Caco-2 (cell line): ENCODE measurements at regions not wholly inside any gene's neighbourhood (a gene's known extent, or its start where the extent isn't known, plus 50 kb on each side); places are given as distances from the start of the nearest gene placed in this dataset.

Source experiments
- BruUV-seq: library from RNA; stranded (reverse); fragments of 400-500 nt; replicated peaks from 2 replicates; lab custom pipeline; 2021; lab: Mats Ljungman, UMichigan
- CTCF ChIA-PET: fragments of 300-600 bp; sonication (Branson Sonifier 250); formaldehyde crosslinking; loops from one replicate; lab custom pipeline; 2022; ENCODE audit warnings: antibody characterized with exemption; lab: Charles Lee
- POLR2A ChIA-PET: fragments of 300-600 bp; sonication (Branson Sonifier 250); formaldehyde crosslinking; loops from one replicate; lab custom pipeline; 2022; ENCODE audit warnings: antibody characterized with exemption; lab: Charles Lee
- DNase-seq, 2 experiments: peaks; one replicate each; pipeline versions ENCODE4 v3.0.0 to v3.0.0-alpha.2; 2020 to 2022
- H3K27me3 ChIP-seq: replicated peaks from 2 replicates; pipeline ENCODE4 v1.6.0; 2011; ENCODE audit warnings: low read length; ENCODE audit not compliant: control insufficient read depth, insufficient read depth
- H3K36me3 ChIP-seq: 2 replicates; pipeline ENCODE4 v1.5.1; 2011; ENCODE audit warnings: low read length; ENCODE audit not compliant: control insufficient read depth, insufficient read depth
- H3K4me1 ChIP-seq: fragments of 250-450 bp; sonication (Bioruptor Pico); 2 replicates; pipeline ENCODE4 v1.5.1; 2020; ENCODE audit warnings: mild to moderate bottlenecking
- H3K4me3 ChIP-seq: 2 replicates; pipeline ENCODE4 v1.5.1; 2011; ENCODE audit warnings: low read depth, mild to moderate bottlenecking, control low read depth, low read length
- H3K9me3 ChIP-seq: fragments of 250-450 bp; sonication (Bioruptor Pico); 2 replicates; pipeline ENCODE4 v1.5.1; 2020; ENCODE audit warnings: mild to moderate bottlenecking, moderate library complexity
- H3K27ac Mint-ChIP-seq: one replicate; pipeline ENCODE4 v1.8.0; 2022; ENCODE audit warnings: mixed read lengths; ENCODE audit not compliant: unreplicated experiment
- H3K27me3 Mint-ChIP-seq: one replicate; pipeline ENCODE4 v1.8.0; 2022; ENCODE audit warnings: mixed read lengths; ENCODE audit not compliant: insufficient read depth, unreplicated experiment
- H3K36me3 Mint-ChIP-seq: one replicate; pipeline ENCODE4 v1.8.0; 2022; ENCODE audit warnings: mild to moderate bottlenecking, mixed read lengths; ENCODE audit not compliant: insufficient read depth, unreplicated experiment
- H3K4me1 Mint-ChIP-seq: one replicate; pipeline ENCODE4 v1.8.0; 2022; ENCODE audit warnings: low read depth, mixed read lengths; ENCODE audit not compliant: unreplicated experiment
- H3K4me3 Mint-ChIP-seq: one replicate; pipeline ENCODE4 v1.8.0; 2022; ENCODE audit warnings: mild to moderate bottlenecking, moderate library complexity, mixed read lengths; ENCODE audit not compliant: unreplicated experiment
- H3K9me3 Mint-ChIP-seq: one replicate; pipeline ENCODE4 v1.8.0; 2022; ENCODE audit warnings: mixed read lengths; ENCODE audit not compliant: unreplicated experiment
- intact Hi-C: fragments of 100-400 bp; cut with micrococcal nuclease; formaldehyde crosslinking; loops from one replicate; pipeline ENCODE4 v1.10.0; 2022; ENCODE audit not compliant: unreplicated experiment
- TF ChIP-seq, protein P1 (sequence below), 2 experiments: fragments of 200-600 bp in 1 of 2; IDR thresholded peaks; 1 replicate in 1 of 2; 2 replicates in 1 of 2; pipeline versions ENCODE4 v1.5.1 to v1.8.0; 2011 to 2022; ENCODE audit warnings: antibody characterized with exemption in 1 of 2, control low read depth in 1 of 2, inconsistent platforms in 1 of 2, low read depth in 1 of 2, low read length in 1 of 2, mild to moderate bottlenecking in 1 of 2, moderate library complexity in 1 of 2; ENCODE audit not compliant: insufficient read depth in 1 of 2, severe bottlenecking in 1 of 2, unreplicated experiment in 1 of 2

DNA sequence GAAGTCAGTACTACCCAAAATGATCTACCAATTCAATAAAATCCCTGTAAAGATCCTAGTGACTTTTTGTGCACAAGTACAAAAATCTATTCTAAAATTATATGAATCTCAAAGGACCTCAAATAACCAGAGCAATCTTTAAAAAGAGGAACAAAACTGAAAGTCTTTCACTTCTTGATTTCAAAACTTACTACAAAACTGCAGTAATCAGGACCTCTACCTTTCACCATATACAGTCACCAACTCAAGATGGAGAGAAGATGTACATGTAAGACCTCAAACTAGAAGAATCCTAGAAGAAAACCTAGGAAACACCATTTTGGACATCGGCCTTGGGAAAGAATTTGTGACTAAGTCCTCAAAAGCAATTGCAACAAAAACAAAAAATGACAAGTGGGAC, 109.5 kb upstream of the CD93 start:
- no TSS peak for BruUV-seq
- Mint-ChIP-seq H3K4me1 (peaks cover 13% of the 10 kb centered on the region), H3K4me3 (no peak overlapping the region), H3K9me3 (no peaks in the 10 kb centered on the region), H3K36me3 (no peaks in the 10 kb centered on the region), H3K27ac (no peak overlapping the region), H3K27me3 (no peaks in the 10 kb centered on the region)
- Histone ChIP-seq H3K36me3 (no peaks in the 10 kb centered on the region), H3K4me3 (no peak overlapping the region), H3K27me3 (no peaks in the 10 kb centered on the region), H3K9me3 (0 out of 2 replicates have a peak, but pooled peaks cover 6% of the 10 kb centered on the region), H3K4me1 (no peaks in the 10 kb centered on the region)
- POLR2A ChIA-PET = no interaction called here
- TF ChIP-seq, protein P1, sequence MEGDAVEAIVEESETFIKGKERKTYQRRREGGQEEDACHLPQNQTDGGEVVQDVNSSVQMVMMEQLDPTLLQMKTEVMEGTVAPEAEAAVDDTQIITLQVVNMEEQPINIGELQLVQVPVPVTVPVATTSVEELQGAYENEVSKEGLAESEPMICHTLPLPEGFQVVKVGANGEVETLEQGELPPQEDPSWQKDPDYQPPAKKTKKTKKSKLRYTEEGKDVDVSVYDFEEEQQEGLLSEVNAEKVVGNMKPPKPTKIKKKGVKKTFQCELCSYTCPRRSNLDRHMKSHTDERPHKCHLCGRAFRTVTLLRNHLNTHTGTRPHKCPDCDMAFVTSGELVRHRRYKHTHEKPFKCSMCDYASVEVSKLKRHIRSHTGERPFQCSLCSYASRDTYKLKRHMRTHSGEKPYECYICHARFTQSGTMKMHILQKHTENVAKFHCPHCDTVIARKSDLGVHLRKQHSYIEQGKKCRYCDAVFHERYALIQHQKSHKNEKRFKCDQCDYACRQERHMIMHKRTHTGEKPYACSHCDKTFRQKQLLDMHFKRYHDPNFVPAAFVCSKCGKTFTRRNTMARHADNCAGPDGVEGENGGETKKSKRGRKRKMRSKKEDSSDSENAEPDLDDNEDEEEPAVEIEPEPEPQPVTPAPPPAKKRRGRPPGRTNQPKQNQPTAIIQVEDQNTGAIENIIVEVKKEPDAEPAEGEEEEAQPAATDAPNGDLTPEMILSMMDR (IDR thresholded peaks at IDR 0.05; ENCODE audit: insufficient read depth in 1 of 2, low read depth in 1 of 2, low read length in 1 of 2, severe bottlenecking in 1 of 2, unreplicated experiment in 1 of 2) = no peak
- CTCF ChIA-PET = no interaction called here
- intact Hi-C loops = no loop called here
- no peak for DNase-seq

DNA sequence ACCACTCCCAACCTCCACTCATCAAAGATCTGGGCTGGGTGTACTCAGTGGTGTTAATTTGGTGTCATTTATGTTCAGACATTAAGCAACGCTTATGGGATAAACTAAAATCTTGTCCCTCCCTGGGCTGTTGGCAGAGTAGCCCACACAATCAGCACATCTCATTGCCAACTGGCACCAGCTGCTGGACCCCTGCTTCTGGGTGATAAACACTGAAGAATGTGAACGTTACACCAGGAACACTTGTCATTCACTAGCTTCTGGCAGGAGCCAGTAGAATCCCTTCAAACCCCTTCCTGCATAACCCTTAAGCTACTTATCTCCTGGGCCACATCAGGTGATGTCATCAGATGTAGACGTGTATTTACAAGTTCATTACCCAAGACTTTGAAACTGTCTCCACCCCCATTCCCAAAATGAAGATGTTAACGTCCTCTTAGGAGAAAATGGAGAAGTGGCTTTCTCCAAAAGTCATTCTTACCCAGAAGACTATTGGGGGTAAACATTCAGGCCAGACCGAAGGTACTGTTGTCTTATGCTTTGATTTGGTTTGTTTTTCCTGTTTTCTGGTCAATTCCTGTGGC, 107.8 kb upstream of the CD93 start:
- H3K27ac Mint-ChIP-seq = no peak overlapping the region
- TF ChIP-seq, protein P1 (IDR thresholded peaks at IDR 0.05; ENCODE audit: insufficient read depth in 1 of 2, low read depth in 1 of 2, low read length in 1 of 2, severe bottlenecking in 1 of 2, unreplicated experiment in 1 of 2) = no peak
- no peaks in the 10 kb centered on the region for H3K27me3 Mint-ChIP-seq
- no peak for DNase-seq
- no peaks in the 10 kb centered on the region for H3K36me3 Mint-ChIP-seq
- Histone ChIP-seq H3K4me3 (no peak overlapping the region), H3K9me3 (0 out of 2 replicates have a peak, but pooled peaks cover 6% of the 10 kb centered on the region), H3K4me1 (no peaks in the 10 kb centered on the region), H3K36me3 (no peaks in the 10 kb centered on the region), H3K27me3 (no peaks in the 10 kb centered on the region)
- no peaks in the 10 kb centered on the region for H3K9me3 Mint-ChIP-seq
- intact Hi-C loops = no loop called here
- ChIA-PET CTCF (interaction anchor here (0.7 kb wide), 1 partner anchor 170 kb away, joined by 3 read pairs; no protein-coding TSS in a partner anchor), POLR2A (no interaction called here)
- no TSS peak for BruUV-seq
- H3K4me1 Mint-ChIP-seq = peaks cover 9% of the 10 kb centered on the region
- H3K4me3 Mint-ChIP-seq = no peak overlapping the region

DNA sequence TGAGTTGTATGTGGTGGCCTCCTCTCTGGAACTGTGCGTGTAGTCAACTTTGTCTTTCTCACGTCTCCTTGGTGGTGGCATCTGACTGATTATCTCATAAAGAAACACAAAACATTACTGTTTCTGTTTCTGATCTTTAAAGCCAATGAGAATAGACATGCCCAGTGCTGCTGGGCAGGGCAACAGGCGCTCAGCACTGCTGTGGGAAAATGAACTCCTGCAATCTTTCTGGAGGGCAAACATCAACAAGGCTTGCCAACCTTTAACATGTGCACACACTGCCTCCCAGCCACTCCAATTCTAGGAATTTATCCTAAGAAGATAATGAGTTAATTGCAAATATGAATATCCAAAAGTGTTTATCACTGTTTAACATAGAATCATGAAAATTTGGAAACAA, 106.3 kb upstream of the CD93 start:
- Histone ChIP-seq H3K36me3 (no peaks in the 10 kb centered on the region), H3K4me1 (no peaks in the 10 kb centered on the region), H3K4me3 (no peak overlapping the region), H3K9me3 (0 out of 2 replicates have a peak, but pooled peaks cover 6% of the 10 kb centered on the region), H3K27me3 (no peaks in the 10 kb centered on the region)
- H3K9me3 Mint-ChIP-seq = no peaks in the 10 kb centered on the region
- TF ChIP-seq, protein P1 (IDR thresholded peaks at IDR 0.05; ENCODE audit: insufficient read depth in 1 of 2, low read depth in 1 of 2, low read length in 1 of 2, severe bottlenecking in 1 of 2, unreplicated experiment in 1 of 2) = no peak
- no peaks in the 10 kb centered on the region for H3K36me3 Mint-ChIP-seq
- no peaks in the 10 kb centered on the region for H3K4me1 Mint-ChIP-seq
- BruUV-seq = no TSS peak
- no peak overlapping the region for H3K4me3 Mint-ChIP-seq
- intact Hi-C loops = no loop called here
- H3K27me3 Mint-ChIP-seq = no peaks in the 10 kb centered on the region
- CTCF ChIA-PET = no interaction called here
- no peak for DNase-seq
- H3K27ac Mint-ChIP-seq = no peak overlapping the region
- POLR2A ChIA-PET = no interaction called here
